B cell (primary cell): ENCODE measurements at regions not wholly inside any gene's neighbourhood (a gene's known extent, or its start where the extent isn't known, plus 50 kb on each side); places are given as distances from the start of the nearest gene placed in this dataset. TPM values are rescaled to one million over a fixed set of nuclear protein-coding genes. Genes with fewer than 3 reads are reported as not detected.
A peak's percentile ranks its signal among the peaks of the same experiment; 100 is the strongest.

Experiments
- ATAC-seq: fragments of 200-7000 bp; cut with Tn5 transposase; one replicate; pipeline ENCODE4 v1.10.0; 2021; ENCODE audit warnings: low read depth, mild to moderate bottlenecking, moderate number of reproducible peaks, moderate library complexity
- CTCF ChIA-PET: fragments of 350-600 bp; sonication (Branson Sonifier 250); formaldehyde crosslinking; loops from one replicate; lab custom pipeline; 2021; ENCODE audit warnings: antibody characterized with exemption, inconsistent platforms; lab: Charles Lee
- POLR2A ChIA-PET: fragments of 350-600 bp; sonication (Branson Sonifier 250); formaldehyde crosslinking; loops from one replicate; lab custom pipeline; 2021; ENCODE audit warnings: antibody characterized with exemption; lab: Charles Lee
- DNase-seq: peaks from one replicate; pipeline ENCODE4 v3.0.0; 2013
- H2AFZ ChIP-seq: 2 replicates; pipeline ENCODE4 v1.6.1; 2012; ENCODE audit warnings: mild to moderate bottlenecking, low read depth, low read length; ENCODE audit not compliant: insufficient read depth, poor library complexity, severe bottlenecking
- H3K27ac ChIP-seq, 2 donors: 1 replicate in 1 of 2; 2 replicates in 1 of 2; pipeline ENCODE4 v1.5.1; 2012 to 2013; ENCODE audit warnings: low read length in 2 of 2, mild to moderate bottlenecking in 2 of 2, moderate library complexity in 1 of 2
- H3K27me3 ChIP-seq, 4 experiments: fragments of 200-600 bp in 1 of 4; sonication (generic) in 1 of 4; replicated peaks in 1 of 4; 1 replicate in 2 of 4; 2 replicates in 2 of 4; pipeline versions ENCODE4 v1.6.1 to v1.7.0; 2013 to 2016; ENCODE audit warnings: low read length in 3 of 4, mild to moderate bottlenecking in 2 of 4, mixed read lengths in 1 of 4, moderate library complexity in 1 of 4; ENCODE audit not compliant: insufficient read depth in 4 of 4, control insufficient read depth in 3 of 4; ENCODE audit errors: control extremely low read depth in 1 of 4
- H3K36me3 ChIP-seq, 2 experiments: replicated peaks in 1 of 2; 1 replicate in 1 of 2; 2 replicates in 1 of 2; pipeline versions ENCODE4 v1.6.1 to v1.7.1; 2013; ENCODE audit warnings: low read length in 1 of 2; ENCODE audit not compliant: insufficient read depth in 2 of 2, control insufficient read depth in 1 of 2; ENCODE audit errors: control extremely low read depth in 1 of 2, extremely low read depth in 1 of 2
- H3K4me1 ChIP-seq, 2 donors: fragments of 200-600 bp in 1 of 2; sonication (generic) in 1 of 2; 1 replicate in 1 of 2; 2 replicates in 1 of 2; pipeline versions ENCODE4 v1.5.1 to v1.6.1; 2013 to 2017; ENCODE audit warnings: low read length in 2 of 2; ENCODE audit not compliant: control insufficient read depth in 2 of 2, insufficient read depth in 2 of 2
- H3K4me2 ChIP-seq: replicated peaks from 2 replicates; pipeline ENCODE3; 2012; ENCODE audit warnings: mild to moderate bottlenecking, low read depth, low read length; ENCODE audit not compliant: poor library complexity, severe bottlenecking
- H3K4me3 ChIP-seq, 5 experiments: fragments of 200-600 bp in 1 of 5; sonication (generic) in 1 of 5; 1 replicate in 3 of 5; 2 replicates in 2 of 5; pipeline versions ENCODE4 v1.5.1 to v1.7.0; 2011 to 2016; ENCODE audit warnings: low read length in 4 of 5, mild to moderate bottlenecking in 4 of 5, low read depth in 2 of 5, control low read depth in 1 of 5, moderate library complexity in 1 of 5; ENCODE audit not compliant: insufficient read depth in 1 of 5; ENCODE audit errors: control extremely low read depth in 1 of 5, extremely low read depth in 1 of 5
- H3K79me2 ChIP-seq: fragments of 200-600 bp; sonication (generic); one replicate; pipeline ENCODE4 v1.6.0; 2016; ENCODE audit warnings: low read length; ENCODE audit not compliant: control insufficient read depth, insufficient read depth
- H3K9ac ChIP-seq: fragments of 200-600 bp; sonication (generic); 2 replicates; pipeline ENCODE4 v1.6.1; 2017; ENCODE audit warnings: mild to moderate bottlenecking, low read length, moderate library complexity
- H3K9me3 ChIP-seq, 3 donors: one replicate each; pipeline versions ENCODE4 v1.6.1 to v1.7.1; 2013; ENCODE audit warnings: low read length in 2 of 3; ENCODE audit not compliant: control insufficient read depth in 2 of 3, insufficient read depth in 1 of 3; ENCODE audit errors: control extremely low read depth in 1 of 3
- H4K20me1 ChIP-seq: 2 replicates; pipeline ENCODE4 v1.6.0; 2012; ENCODE audit warnings: mild to moderate bottlenecking, low read length; ENCODE audit not compliant: insufficient read depth, control insufficient read depth, poor library complexity, severe bottlenecking
- H3K27ac Mint-ChIP-seq: one replicate; pipeline ENCODE4 v1.8.0; 2021; ENCODE audit warnings: mixed read lengths
- H3K27me3 Mint-ChIP-seq: one replicate; pipeline ENCODE4 v1.8.0; 2021; ENCODE audit warnings: mixed read lengths
- H3K4me1 Mint-ChIP-seq: one replicate; pipeline ENCODE4 v1.8.0; 2021; ENCODE audit warnings: mixed read lengths
- H3K4me3 Mint-ChIP-seq: one replicate; pipeline ENCODE4 v1.8.0; 2021; ENCODE audit warnings: mixed read lengths
- H3K9me3 Mint-ChIP-seq: one replicate; pipeline ENCODE4 v1.8.0; 2022; ENCODE audit warnings: mixed read lengths; ENCODE audit not compliant: insufficient read depth
- CTCF ChIP-seq: fragments of 200-600 bp; IDR thresholded peaks from one replicate; pipeline ENCODE4 v1.8.0; 2022; ENCODE audit warnings: antibody characterized with exemption, mild to moderate bottlenecking
- EZH2 ChIP-seq: IDR thresholded peaks from 2 replicates; pipeline ENCODE4 v1.6.1; 2012; ENCODE audit warnings: borderline replicate concordance, low read depth, mild to moderate bottlenecking, moderate library complexity, low read length; ENCODE audit not compliant: insufficient read depth, poor library complexity, severe bottlenecking
- WGBS: methylation state at CpG from one replicate; pipeline ENCODE4 v1.1.5; 2013; ENCODE audit warnings: missing lambda C conversion rate; ENCODE audit not compliant: insufficient coverage; 5-methylcytosine and 5-hydroxymethylcytosine counted together
- intact Hi-C: fragments of 100-400 bp; cut with micrococcal nuclease; formaldehyde crosslinking; loops from one replicate; pipeline ENCODE4 v1.10.0; 2022
- small RNA-seq: library from RNA; depleted of rRNA; stranded (forward); fragments of <200 nt; gene quantifications from one replicate; pipeline ENCODE3, GENCODE V24; 2012; ENCODE audit warnings: low replicate concordance, low read depth; ENCODE audit not compliant: insufficient read length

GRCh38 chr10:123614888-123615287 is 51.3 kb upstream of the GPR26 start:
- POLR2A ChIA-PET, result no interaction called here
- H3K27ac Mint-ChIP-seq, result no peak overlapping the region
- Histone ChIP-seq H3K36me3 (no peaks in the 10 kb centered on the region), H3K27me3 (no peaks in the 10 kb centered on the region), H2AFZ (no peak overlapping the region), H3K4me3 (no peak overlapping the region), H3K4me2 (no peak overlapping the region), H4K20me1 (no peaks in the 10 kb centered on the region), H3K9me3 (peaks cover 0 to 11% (median 0%) of the 10 kb centered on the region in 3 donors), H3K9ac (no peak overlapping the region), H3K79me2 (no peaks in the 10 kb centered on the region), H3K4me1 (no peaks in the 10 kb centered on the region), H3K27ac (no peak overlapping the region)
- H3K9me3 Mint-ChIP-seq, result no peaks in the 10 kb centered on the region
- WGBS, result 26% methylated on average over 12 of the region's 12 CpGs
- no peak for TF ChIP-seq CTCF
- TF ChIP-seq EZH2, result no peak
- CTCF ChIA-PET, result no interaction called here
- intact Hi-C loops, result no loop called here
- DNase-seq (peak; percentile 31), ATAC-seq (no peak)
- peaks cover 16% of the 10 kb centered on the region for H3K27me3 Mint-ChIP-seq
- no peaks in the 10 kb centered on the region for H3K4me1 Mint-ChIP-seq
- H3K4me3 Mint-ChIP-seq, result no peak overlapping the region

Small RNA genes lying in the stretch of these regions (small RNA-seq; reads per million reads assigned to genes)
- not detected for gene AL160290.3
